ENCODE measurements at regions not wholly inside any gene's neighbourhood (a gene's known extent, or its start where the extent isn't known, plus 50 kb on each side); places are given as distances from the start of the nearest gene placed in this dataset.

DNA sequence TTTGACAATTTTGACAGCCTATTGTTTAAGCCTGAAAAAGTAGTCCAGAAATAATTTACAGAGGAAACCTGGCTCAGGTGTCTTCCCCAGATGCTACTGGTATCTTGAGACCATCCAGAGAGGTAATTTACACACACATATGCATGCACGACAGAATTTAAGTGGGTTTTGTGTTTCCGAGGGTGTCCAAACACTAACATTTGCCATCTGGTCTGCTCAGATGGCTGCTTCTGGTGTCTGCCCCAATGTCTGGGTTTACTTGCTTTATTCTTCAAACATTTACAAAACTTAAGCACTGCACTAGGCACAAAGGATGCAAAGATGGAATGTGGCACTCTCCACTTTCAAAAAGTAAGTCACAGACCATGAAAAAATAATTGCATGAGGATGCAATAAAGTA is 226.6 kb upstream of the EGLN3 start:
- TF ChIP-seq, protein P1, sequence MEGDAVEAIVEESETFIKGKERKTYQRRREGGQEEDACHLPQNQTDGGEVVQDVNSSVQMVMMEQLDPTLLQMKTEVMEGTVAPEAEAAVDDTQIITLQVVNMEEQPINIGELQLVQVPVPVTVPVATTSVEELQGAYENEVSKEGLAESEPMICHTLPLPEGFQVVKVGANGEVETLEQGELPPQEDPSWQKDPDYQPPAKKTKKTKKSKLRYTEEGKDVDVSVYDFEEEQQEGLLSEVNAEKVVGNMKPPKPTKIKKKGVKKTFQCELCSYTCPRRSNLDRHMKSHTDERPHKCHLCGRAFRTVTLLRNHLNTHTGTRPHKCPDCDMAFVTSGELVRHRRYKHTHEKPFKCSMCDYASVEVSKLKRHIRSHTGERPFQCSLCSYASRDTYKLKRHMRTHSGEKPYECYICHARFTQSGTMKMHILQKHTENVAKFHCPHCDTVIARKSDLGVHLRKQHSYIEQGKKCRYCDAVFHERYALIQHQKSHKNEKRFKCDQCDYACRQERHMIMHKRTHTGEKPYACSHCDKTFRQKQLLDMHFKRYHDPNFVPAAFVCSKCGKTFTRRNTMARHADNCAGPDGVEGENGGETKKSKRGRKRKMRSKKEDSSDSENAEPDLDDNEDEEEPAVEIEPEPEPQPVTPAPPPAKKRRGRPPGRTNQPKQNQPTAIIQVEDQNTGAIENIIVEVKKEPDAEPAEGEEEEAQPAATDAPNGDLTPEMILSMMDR (IDR thresholded peaks at IDR 0.05; ENCODE audit: low read depth, low read length, missing control alignments), result no peak
- DNase-seq (ENCODE audit: low read depth), result no peak
- H3K4me3 ChIP-seq (ENCODE audit: low read depth, low read length), result no peak overlapping the region

DNA sequence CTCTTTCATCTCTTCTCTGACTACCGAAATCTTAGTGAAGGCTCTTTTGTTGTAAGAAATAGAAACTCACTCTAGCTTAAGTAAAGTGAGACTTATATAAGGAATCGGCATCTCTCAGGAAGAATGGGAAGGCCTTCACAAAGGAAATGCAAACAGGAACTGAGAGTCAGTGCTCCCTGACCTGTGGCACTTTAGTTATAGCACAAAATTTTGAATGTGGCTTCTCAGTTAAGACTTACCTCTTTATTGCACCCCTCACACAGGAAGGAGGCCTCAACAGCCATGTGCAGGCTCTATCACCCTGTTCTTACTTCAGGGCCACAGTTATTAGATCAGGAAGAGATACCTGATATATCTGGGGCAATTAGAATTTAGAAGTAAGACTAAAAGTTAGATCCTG is 224.7 kb upstream of the EGLN3 start:
- TF ChIP-seq, protein P1 (IDR thresholded peaks at IDR 0.05; ENCODE audit: low read depth, low read length, missing control alignments), result no peak
- no peak overlapping the region for H3K4me3 ChIP-seq (ENCODE audit: low read depth, low read length)
- peak; percentile 15 for DNase-seq (ENCODE audit: low read depth)

DNA sequence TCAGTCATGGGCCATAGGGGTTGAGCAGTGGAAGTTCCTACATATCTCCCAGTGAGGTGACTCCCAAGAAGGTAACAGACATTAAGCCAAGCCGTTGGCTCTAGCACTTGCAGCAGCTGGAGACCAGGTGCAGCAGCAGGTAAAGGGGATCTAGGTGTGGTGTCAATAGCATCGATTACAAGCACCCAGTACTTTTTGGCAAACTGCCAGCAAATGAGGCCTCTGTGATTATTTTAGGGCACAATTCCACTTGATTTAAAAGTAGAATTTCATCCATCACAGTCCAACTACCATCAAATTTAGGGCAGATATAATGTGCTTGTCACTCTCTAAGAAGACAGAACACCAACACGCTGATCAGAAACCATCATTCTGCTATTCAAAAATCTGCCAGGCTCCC is 224.1 kb upstream of the EGLN3 start:
- DNase-seq (ENCODE audit: low read depth), result no peak
- TF ChIP-seq, protein P1 (IDR thresholded peaks at IDR 0.05; ENCODE audit: low read depth, low read length, missing control alignments), result no peak
- no peak overlapping the region for H3K4me3 ChIP-seq (ENCODE audit: low read depth, low read length)

DNA sequence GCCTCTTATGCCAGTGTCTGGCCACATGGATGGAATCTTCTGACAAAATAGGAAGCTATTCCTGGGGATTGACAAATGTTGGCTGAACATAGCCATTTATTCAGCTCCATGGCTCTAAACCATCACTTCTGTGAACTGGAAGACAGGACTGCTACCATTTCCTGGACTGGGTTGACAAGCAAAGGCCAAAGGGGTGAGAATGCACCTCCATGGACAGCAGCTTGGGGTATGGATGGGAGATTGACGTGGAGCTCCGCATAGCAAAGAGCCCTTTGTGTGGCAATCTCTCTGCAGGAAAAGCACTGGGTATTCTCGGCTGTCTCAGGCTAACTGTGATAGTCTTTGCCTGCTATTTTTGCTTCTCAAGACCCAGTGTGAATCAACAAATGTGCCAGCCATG is 223.0 kb upstream of the EGLN3 start:
- TF ChIP-seq, protein P1 (IDR thresholded peaks at IDR 0.05; ENCODE audit: low read depth, low read length, missing control alignments), result no peak
- no peak for DNase-seq (ENCODE audit: low read depth)
- H3K4me3 ChIP-seq (ENCODE audit: low read depth, low read length), result no peak overlapping the region

DNA sequence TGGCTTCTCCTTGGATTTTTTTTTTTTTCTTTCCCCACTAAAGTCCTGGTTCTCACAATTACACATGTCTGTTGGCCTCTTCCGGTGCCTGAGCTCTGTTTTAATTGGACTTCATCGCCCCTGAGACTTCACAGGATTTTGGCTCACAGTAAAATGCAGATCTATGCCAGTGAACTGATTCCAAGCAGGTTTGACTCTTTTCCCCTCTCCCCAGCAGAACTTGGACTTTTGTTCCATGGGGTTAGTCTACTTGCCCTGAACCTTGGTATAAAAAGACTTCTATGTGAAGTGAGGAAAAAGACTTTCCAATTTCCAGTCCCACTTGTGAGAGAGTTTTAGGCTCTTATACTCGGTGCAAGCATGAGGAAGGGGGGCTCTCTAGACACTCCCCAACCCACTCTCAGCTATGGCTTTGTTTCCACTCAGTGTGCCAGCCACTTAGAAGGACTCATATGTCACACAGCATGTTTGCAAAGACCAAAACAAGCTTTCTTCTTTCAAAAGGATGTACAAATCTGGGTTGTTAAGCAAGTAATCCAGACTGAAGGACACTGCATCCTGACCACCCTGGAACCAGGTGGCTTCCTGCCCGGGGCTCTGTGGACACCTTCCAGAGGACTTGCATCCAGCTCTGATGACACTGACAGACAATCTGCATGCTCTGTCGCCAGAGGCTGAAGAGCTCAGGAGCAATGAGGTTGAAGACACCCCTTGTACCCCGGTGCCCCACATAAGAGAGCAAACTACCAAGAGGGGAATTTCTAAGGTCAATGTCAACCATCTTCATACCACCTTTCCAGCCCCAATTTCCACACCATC is 221.9 kb upstream of the EGLN3 start:
- DNase-seq (ENCODE audit: low read depth), result no peak
- TF ChIP-seq, protein P1 (IDR thresholded peaks at IDR 0.05; ENCODE audit: low read depth, low read length, missing control alignments), result no peak
- no peak overlapping the region for H3K4me3 ChIP-seq (ENCODE audit: low read depth, low read length)

DNA sequence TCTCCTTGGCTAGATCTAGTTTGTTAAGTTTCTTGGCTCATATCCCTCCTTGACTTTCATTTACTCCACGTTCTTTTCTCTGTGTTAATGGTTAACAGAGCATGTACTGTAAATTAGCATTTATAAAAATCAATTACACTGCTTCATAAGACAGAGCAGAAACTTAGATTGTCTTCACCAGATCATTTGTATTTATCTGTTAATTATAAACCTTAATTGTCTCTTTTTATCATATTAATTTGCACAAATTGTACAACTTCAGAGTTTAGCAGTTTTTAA is 221.2 kb upstream of the EGLN3 start:
- no peak for DNase-seq (ENCODE audit: low read depth)
- TF ChIP-seq, protein P1 (IDR thresholded peaks at IDR 0.05; ENCODE audit: low read depth, low read length, missing control alignments), result no peak
- H3K4me3 ChIP-seq (ENCODE audit: low read depth, low read length), result no peak overlapping the region

Data from GM12864 (cell line).